Mucosa of descending colon (tissue), 3 donors: ENCODE measurements at regions not wholly inside any gene's neighbourhood (a gene's known extent, or its start where the extent isn't known, plus 50 kb on each side); places are given as distances from the start of the nearest gene placed in this dataset.

Source experiments
- ATAC-seq: fragments of 200-7000 bp; cut with Tn5 transposase; one replicate; pipeline ENCODE4 v1.9.1; 2020; ENCODE audit warnings: mild to moderate bottlenecking, moderate library complexity
- DNase-seq, 3 donors: peaks; one replicate each; pipeline ENCODE4 v3.0.0-alpha.2; 2020
- H3K36me3 ChIP-seq: fragments of 200-600 bp; one replicate; pipeline ENCODE4 v1.8.0; 2021; ENCODE audit warnings: low read depth, mild to moderate bottlenecking
- H3K4me1 ChIP-seq: fragments of 200-600 bp; one replicate; pipeline ENCODE4 v1.8.0; 2021; ENCODE audit warnings: low read depth, mild to moderate bottlenecking
- H3K4me3 ChIP-seq: fragments of 200-600 bp; one replicate; pipeline ENCODE4 v1.8.0; 2021; ENCODE audit warnings: mild to moderate bottlenecking
- H3K9me3 ChIP-seq: fragments of 200-600 bp; one replicate; pipeline ENCODE4 v1.8.0; 2021; ENCODE audit warnings: mild to moderate bottlenecking
- intact Hi-C, 2 donors: fragments of 100-400 bp; cut with DNase I in 1 of 2; cut with micrococcal nuclease in 1 of 2; formaldehyde crosslinking; loops; one replicate each; pipeline versions ENCODE4 v1.11.0 to v1.11.1; 2022; cut with DNase I, micrococcal nuclease
- TF ChIP-seq, protein P1 (sequence below): fragments of 200-600 bp; IDR thresholded peaks from one replicate; pipeline ENCODE4 v1.8.0; 2022; ENCODE audit warnings: antibody characterized with exemption, mild to moderate bottlenecking
- donor health status: DM: no; HTN: no; CAD: no; lungs with moderate emphysema.
- donor health status: DM: no; HTN: no; CAD: no.
- donor health status: DM: no; HTN: yes; CAD: no.

GRCh38 chr4:133474501-133474900, 325.4 kb downstream of the PCDH10 start:
- ATAC-seq (no peak), DNase-seq (no peak)
- H3K4me1 ChIP-seq = no peaks in the 10 kb centered on the region
- H3K36me3 ChIP-seq = no peaks in the 10 kb centered on the region
- TF ChIP-seq, protein P1, sequence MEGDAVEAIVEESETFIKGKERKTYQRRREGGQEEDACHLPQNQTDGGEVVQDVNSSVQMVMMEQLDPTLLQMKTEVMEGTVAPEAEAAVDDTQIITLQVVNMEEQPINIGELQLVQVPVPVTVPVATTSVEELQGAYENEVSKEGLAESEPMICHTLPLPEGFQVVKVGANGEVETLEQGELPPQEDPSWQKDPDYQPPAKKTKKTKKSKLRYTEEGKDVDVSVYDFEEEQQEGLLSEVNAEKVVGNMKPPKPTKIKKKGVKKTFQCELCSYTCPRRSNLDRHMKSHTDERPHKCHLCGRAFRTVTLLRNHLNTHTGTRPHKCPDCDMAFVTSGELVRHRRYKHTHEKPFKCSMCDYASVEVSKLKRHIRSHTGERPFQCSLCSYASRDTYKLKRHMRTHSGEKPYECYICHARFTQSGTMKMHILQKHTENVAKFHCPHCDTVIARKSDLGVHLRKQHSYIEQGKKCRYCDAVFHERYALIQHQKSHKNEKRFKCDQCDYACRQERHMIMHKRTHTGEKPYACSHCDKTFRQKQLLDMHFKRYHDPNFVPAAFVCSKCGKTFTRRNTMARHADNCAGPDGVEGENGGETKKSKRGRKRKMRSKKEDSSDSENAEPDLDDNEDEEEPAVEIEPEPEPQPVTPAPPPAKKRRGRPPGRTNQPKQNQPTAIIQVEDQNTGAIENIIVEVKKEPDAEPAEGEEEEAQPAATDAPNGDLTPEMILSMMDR = no peak
- H3K4me3 ChIP-seq = no peak overlapping the region
- intact Hi-C loops = no loop called here
- H3K9me3 ChIP-seq = no peaks in the 10 kb centered on the region

- no peaks in the 10 kb centered on the region for H3K36me3 ChIP-seq
- TF ChIP-seq, protein P1 = no peak
- no peak for DNase-seq
- intact Hi-C loops = no loop called here
- no peak overlapping the region for H3K4me3 ChIP-seq
- no peaks in the 10 kb centered on the region for H3K9me3 ChIP-seq
- no peak for ATAC-seq
- H3K4me1 ChIP-seq = no peaks in the 10 kb centered on the region
These were observed 323.1 kb downstream of the PCDH10 start for GRCh38 chr4:133472244-133472643.

- Histone ChIP-seq H3K4me3 (no peak overlapping the region), H3K36me3 (no peaks in the 10 kb centered on the region), H3K9me3 (no peaks in the 10 kb centered on the region), H3K4me1 (no peaks in the 10 kb centered on the region)
- ATAC-seq (no peak), DNase-seq (no peak)
- intact Hi-C loops = no loop called here
- TF ChIP-seq, protein P1 = no peak
These were observed 318.3 kb downstream of the PCDH10 start for GRCh38 chr4:133467290-133467947.

GRCh38 chr4:133465022-133465421, 315.9 kb downstream of the PCDH10 start:
- Histone ChIP-seq H3K9me3 (no peaks in the 10 kb centered on the region), H3K4me3 (no peak overlapping the region), H3K36me3 (no peaks in the 10 kb centered on the region), H3K4me1 (no peaks in the 10 kb centered on the region)
- no peak for DNase-seq
- no peak for ATAC-seq
- TF ChIP-seq, protein P1 = no peak
- intact Hi-C loops = no loop called here

DNA sequence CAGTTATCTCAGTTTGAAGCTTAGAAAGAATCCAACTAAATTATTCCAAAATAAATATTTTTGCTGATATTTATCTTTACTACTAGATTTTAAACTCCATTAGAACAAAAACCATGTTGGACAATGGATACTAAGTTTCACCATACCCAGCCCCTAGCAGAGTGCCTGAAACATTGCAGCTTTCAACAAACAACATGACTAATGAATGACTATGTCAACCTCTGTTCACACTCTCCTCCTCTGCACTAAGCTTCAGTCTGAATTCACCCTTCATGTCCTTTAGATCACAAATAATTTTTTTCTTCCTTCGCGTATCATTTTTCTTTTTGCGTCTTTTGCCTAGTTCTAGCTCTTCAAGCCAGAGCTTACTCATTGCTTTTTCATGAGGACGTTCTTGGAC, 315.2 kb downstream of the PCDH10 start:
- no peak for DNase-seq
- no peak for ATAC-seq
- no peaks in the 10 kb centered on the region for H3K9me3 ChIP-seq
- H3K4me1 ChIP-seq = no peaks in the 10 kb centered on the region
- no peak overlapping the region for H3K4me3 ChIP-seq
- no peaks in the 10 kb centered on the region for H3K36me3 ChIP-seq
- intact Hi-C loops = no loop called here
- TF ChIP-seq, protein P1 = no peak

- H3K36me3 ChIP-seq = no peaks in the 10 kb centered on the region
- DNase-seq (no peak), ATAC-seq (no peak)
- H3K4me1 ChIP-seq = no peaks in the 10 kb centered on the region
- H3K9me3 ChIP-seq = no peaks in the 10 kb centered on the region
- H3K4me3 ChIP-seq = no peak overlapping the region
- TF ChIP-seq, protein P1 = no peak
- intact Hi-C loops = no loop called here
These were observed 303.6 kb downstream of the PCDH10 start for GRCh38 chr4:133452678-133453077.
